Mucosa of rectum (tissue), 2 donors: ENCODE measurements at regions not wholly inside any gene's neighbourhood (a gene's known extent, or its start where the extent isn't known, plus 50 kb on each side); places are given as distances from the start of the nearest gene placed in this dataset.
"Not testable (repeated sequence)": the region's sequence is repeated elsewhere in the genome, so short reads cannot be mapped to it uniquely, and the experiment has no call there.

Source experiments
- H3K27ac ChIP-seq, 2 donors: one replicate each; pipeline ENCODE4 v1.7.0; 2013; ENCODE audit warnings: inconsistent platforms in 2 of 2, low read depth in 2 of 2, low read length in 2 of 2
- H3K27me3 ChIP-seq, 2 donors: one replicate each; pipeline ENCODE4 v1.7.0; 2013; ENCODE audit warnings: low read length in 2 of 2; ENCODE audit not compliant: control insufficient read depth in 2 of 2, insufficient read depth in 2 of 2
- H3K36me3 ChIP-seq, 2 donors: one replicate each; pipeline ENCODE4 v1.7.0; 2013; ENCODE audit warnings: low read length in 2 of 2; ENCODE audit not compliant: control insufficient read depth in 2 of 2, insufficient read depth in 2 of 2
- H3K4me1 ChIP-seq, 2 donors: one replicate each; pipeline ENCODE4 v1.7.0; 2013; ENCODE audit warnings: low read length in 2 of 2, mild to moderate bottlenecking in 1 of 2; ENCODE audit not compliant: control insufficient read depth in 2 of 2, insufficient read depth in 2 of 2
- H3K4me3 ChIP-seq, 2 donors: one replicate each; pipeline ENCODE4 v1.7.0; 2013; ENCODE audit warnings: low read length in 2 of 2
- H3K9ac ChIP-seq, 2 donors: one replicate each; pipeline ENCODE4 v1.7.0; 2013; ENCODE audit warnings: low read length in 2 of 2, low read depth in 1 of 2, mild to moderate bottlenecking in 1 of 2
- H3K9me3 ChIP-seq, 2 donors: one replicate each; pipeline ENCODE4 v1.7.0; 2013; ENCODE audit warnings: low read length in 2 of 2; ENCODE audit not compliant: control insufficient read depth in 2 of 2
- donor health status: healthy.
- donor health status: Normal muscosa, but diverticular disease.

GRCh38 chr2:114350186-114350725 lies 92.2 kb upstream of the DPP10 start:
- Histone ChIP-seq H3K4me1 (no peaks in the 10 kb centered on the region), H3K27ac (no peak overlapping the region), H3K36me3 (no peaks in the 10 kb centered on the region), H3K4me3 (no peak overlapping the region), H3K9ac (no peak overlapping the region), H3K27me3 (no peaks in the 10 kb centered on the region), H3K9me3 (no peaks in the 10 kb centered on the region)

GRCh38 chr2:114352988-114353387 lies 89.5 kb upstream of the DPP10 start:
- Histone ChIP-seq H3K4me3 (no peak overlapping the region), H3K9ac (no peak overlapping the region), H3K27ac (no peak overlapping the region), H3K9me3 (no peaks in the 10 kb centered on the region), H3K4me1 (no peaks in the 10 kb centered on the region), H3K27me3 (no peaks in the 10 kb centered on the region), H3K36me3 (no peaks in the 10 kb centered on the region)

- H3K9ac ChIP-seq = no peak overlapping the region
- no peak overlapping the region for H3K27ac ChIP-seq
- H3K4me1 ChIP-seq = no peaks in the 10 kb centered on the region
- H3K27me3 ChIP-seq = no peaks in the 10 kb centered on the region
- no peaks in the 10 kb centered on the region for H3K36me3 ChIP-seq
- H3K4me3 ChIP-seq = no peak overlapping the region
- no peaks in the 10 kb centered on the region for H3K9me3 ChIP-seq
Measured at GRCh38 chr2:114354199-114354598, 88.2 kb upstream of the DPP10 start.

GRCh38 chr2:114368705-114369104 lies 73.7 kb upstream of the DPP10 start:
- H3K27ac ChIP-seq = no peak overlapping the region

GRCh38 chr2:114371721-114372120 lies 70.7 kb upstream of the DPP10 start:
- H3K9me3 ChIP-seq, H3K27me3 ChIP-seq, H3K27ac ChIP-seq, H3K36me3 ChIP-seq, H3K4me1 ChIP-seq, H3K4me3 ChIP-seq, H3K9ac ChIP-seq: not testable (repeated sequence)

More at GRCh38 chr2:114368705-114369104, 73.7 kb upstream of the DPP10 start:
- Histone ChIP-seq H3K9me3 (peaks cover 5 to 9% of the 10 kb centered on the region in 2 donors), H3K9ac (no peak overlapping the region), H3K4me3 (no peak overlapping the region), H3K36me3 (no peaks in the 10 kb centered on the region), H3K27me3 (no peaks in the 10 kb centered on the region), H3K4me1 (no peaks in the 10 kb centered on the region)

GRCh38 chr2:114373591-114373990 lies 68.8 kb upstream of the DPP10 start:
- H3K4me1 ChIP-seq = no peaks in the 10 kb centered on the region
- peaks cover 5 to 6% of the 10 kb centered on the region in 2 donors for H3K9me3 ChIP-seq
- H3K9ac ChIP-seq = no peak overlapping the region
- no peaks in the 10 kb centered on the region for H3K36me3 ChIP-seq
- no peaks in the 10 kb centered on the region for H3K27me3 ChIP-seq
- no peak overlapping the region for H3K4me3 ChIP-seq
- no peak overlapping the region for H3K27ac ChIP-seq

- Histone ChIP-seq H3K9me3 (no peaks in the 10 kb centered on the region), H3K36me3 (no peaks in the 10 kb centered on the region), H3K9ac (no peak overlapping the region), H3K27me3 (no peaks in the 10 kb centered on the region), H3K4me3 (no peak overlapping the region), H3K27ac (no peak overlapping the region), H3K4me1 (no peaks in the 10 kb centered on the region)
Measured at GRCh38 chr2:114384441-114384840, 58.0 kb upstream of the DPP10 start.

- no peaks in the 10 kb centered on the region for H3K27me3 ChIP-seq
- H3K4me1 ChIP-seq = no peaks in the 10 kb centered on the region
Measured at GRCh38 chr2:114389021-114389420, 53.4 kb upstream of the DPP10 start.

More at GRCh38 chr2:114389021-114389420, 53.4 kb upstream of the DPP10 start:
- Histone ChIP-seq H3K9ac (no peak overlapping the region), H3K9me3 (no peaks in the 10 kb centered on the region), H3K36me3 (no peaks in the 10 kb centered on the region), H3K4me3 (no peak overlapping the region), H3K27ac (no peak overlapping the region)
